ENCODE measurements at regions not wholly inside any gene's neighbourhood (a gene's known extent, or its start where the extent isn't known, plus 50 kb on each side); places are given as distances from the start of the nearest gene placed in this dataset.
"Not testable (repeated sequence)": the region's sequence is repeated elsewhere in the genome, so short reads cannot be mapped to it uniquely, and the experiment has no call there.

DNA sequence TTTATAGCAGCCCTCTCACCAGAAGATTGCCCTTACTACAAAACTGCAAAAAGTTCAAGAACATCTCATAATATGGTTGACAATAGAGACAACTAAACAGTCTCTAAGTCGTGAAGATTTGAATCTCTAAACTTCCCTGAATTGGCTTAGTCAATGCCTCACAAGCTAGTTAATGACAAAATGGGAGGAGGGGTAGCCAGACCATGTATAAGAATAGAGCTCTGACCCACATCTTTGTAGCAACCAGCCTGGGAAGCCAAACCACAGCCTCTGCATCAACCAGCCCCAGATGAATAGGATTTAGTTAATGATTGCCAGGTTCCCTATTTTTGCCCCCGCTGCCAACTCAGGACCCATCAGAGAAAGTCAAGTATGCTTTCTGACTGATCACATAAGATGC, 1265.9 kb upstream of the PCDH10 start:
- DNase-seq: not testable (repeated sequence)

DNA sequence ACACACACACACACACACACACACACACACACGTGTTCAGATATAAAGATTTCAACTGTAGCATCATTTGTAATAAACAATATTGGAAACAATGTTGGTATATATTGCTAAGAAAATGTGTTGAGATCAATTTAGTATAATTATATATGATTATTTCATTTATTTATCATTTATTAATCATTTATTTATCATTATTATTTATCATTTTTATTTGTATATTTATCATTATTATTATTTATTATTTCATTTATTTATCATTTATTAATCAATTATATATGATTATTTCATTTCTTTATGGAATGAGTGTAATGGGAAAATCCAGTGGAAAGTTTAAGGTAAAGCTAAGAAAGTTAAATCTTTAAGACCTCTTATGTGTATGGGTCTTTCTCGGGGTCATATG, 1223.4 kb upstream of the PCDH10 start:
- DNase-seq: not testable (repeated sequence)

DNA sequence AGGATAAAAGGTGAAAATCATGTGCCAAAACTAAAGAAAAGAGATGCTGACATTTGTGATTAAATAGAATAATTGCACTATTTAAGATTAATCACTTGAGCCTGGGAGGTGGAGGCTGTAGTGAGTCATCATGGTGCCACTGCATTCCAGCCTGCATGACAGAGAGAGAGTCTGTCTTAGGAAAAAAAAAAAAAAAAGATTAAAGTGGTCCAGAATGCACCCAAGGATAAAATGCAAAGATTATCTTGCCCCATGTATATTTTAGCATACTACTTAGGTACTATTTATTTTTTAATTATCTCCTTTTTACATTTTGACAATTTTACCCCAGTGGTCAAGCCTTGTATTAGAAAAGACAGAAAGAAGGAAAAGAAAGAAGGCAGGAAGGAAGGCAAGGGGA, 1181.4 kb upstream of the PCDH10 start:
- DNase-seq: not testable (repeated sequence)

DNA sequence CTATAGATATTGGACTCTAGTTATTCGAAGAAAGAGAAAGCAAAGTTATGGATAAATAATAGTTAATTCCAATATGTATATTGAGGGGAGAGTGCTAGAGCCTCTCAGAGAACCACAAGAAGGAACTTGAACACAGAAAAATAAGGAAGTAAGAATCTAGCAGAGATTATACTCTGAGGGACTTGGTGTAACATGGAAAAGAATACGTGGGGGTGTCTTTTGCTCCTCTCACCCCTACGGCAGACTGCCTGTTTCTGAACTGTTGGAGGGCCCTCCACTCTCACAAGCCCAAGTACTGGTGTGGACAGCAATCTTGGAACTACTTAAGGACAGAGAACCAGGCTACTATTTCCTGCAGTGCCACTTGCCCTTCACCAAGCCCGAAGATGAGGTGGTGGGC, 1174.4 kb upstream of the PCDH10 start:
- no peak for DNase-seq

DNA sequence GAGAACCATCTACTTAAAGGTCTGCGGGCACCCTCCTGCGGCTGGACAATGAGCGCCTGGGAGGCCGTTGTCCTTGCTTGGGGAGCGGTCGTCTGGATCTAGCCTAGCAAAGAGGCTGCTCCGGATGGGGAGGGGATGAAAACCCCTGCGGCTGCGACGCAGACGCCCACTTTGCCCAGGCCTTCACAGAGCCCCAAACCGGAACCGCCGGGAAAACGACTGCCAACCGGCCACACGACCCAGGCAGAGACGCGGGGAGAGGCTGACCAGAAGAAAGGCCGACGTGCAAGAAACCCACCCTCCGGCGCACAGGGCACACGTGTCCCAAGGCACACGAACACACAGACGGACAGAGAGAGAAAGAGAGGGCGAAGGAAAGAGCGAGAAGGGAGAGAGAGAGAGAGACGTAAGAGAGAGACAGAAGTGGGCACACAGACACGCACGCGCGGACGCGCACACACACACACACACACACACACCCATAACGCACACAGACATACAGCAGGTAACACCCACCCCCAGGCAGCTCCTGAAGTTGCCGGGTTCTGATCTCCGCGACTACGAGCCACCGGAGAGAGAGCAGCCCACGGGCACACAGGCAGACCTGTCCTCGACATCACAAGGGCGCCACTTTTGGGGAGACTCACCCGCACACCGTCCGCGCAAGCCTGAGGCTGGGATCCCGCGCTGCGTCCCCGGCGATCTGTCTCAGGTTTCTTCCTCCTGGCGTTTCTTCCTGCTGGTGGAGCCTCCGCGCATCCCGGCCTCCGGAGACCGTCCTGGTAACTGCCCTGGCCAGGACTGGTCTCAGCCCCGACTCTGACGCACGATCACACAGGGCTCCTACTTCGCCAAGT, 1173.6 kb upstream of the PCDH10 start:
- not testable (repeated sequence) for DNase-seq

- not testable (repeated sequence) for DNase-seq
Measured at GRCh38 chr4:131976133-131977002, 1172.7 kb upstream of the PCDH10 start.

GRCh38 chr4:131978120-131978519, 1171.0 kb upstream of the PCDH10 start:
- DNase-seq: no peak

GRCh38 chr4:131989576-131989975, 1159.5 kb upstream of the PCDH10 start:
- DNase-seq: no peak

- no peak for DNase-seq
Measured at GRCh38 chr4:132001542-132001941, 1147.6 kb upstream of the PCDH10 start.

- DNase-seq: no peak
Measured at GRCh38 chr4:132003593-132003992, 1145.5 kb upstream of the PCDH10 start.

DNA sequence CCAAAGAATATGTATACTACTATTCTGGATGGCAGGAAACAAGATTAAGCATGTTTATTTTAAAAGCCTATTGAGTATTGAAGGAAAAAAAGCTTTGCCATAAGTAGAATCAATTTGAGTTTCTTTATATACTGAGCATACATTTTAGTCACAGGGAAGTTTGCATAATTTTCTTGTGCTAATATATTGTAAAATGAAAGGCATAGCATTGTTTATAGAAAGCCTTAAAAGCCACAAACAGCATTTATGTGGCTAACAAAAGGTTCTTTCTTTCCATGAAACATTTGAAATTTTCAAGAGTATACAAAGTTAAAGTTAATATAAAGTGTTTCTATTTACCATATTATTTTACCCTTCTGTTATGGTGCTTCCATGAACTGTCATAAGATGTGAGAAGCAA, 1133.8 kb upstream of the PCDH10 start:
- DNase-seq: no peak

- no peak for DNase-seq
Measured at GRCh38 chr4:132016703-132017350, 1132.3 kb upstream of the PCDH10 start.

DNA sequence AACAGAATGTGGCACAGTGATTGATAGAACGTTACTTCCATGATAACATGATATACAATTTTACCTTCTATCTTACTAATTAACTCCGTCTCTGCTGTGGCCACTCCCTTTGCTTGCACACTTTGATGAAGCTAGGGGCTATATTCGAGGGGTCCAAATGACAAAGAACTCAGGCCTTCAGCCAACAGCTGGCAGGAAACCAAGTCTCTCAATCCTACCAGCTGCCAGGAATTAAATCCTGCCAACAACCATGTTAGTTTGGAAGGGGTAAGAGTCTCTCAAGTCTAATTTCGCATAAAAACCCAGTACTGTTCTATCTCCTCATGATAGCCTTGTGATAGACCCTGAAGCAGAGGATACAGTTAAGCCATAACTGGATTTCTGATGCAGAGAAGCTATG, 1122.9 kb upstream of the PCDH10 start:
- DNase-seq: no peak

DNA sequence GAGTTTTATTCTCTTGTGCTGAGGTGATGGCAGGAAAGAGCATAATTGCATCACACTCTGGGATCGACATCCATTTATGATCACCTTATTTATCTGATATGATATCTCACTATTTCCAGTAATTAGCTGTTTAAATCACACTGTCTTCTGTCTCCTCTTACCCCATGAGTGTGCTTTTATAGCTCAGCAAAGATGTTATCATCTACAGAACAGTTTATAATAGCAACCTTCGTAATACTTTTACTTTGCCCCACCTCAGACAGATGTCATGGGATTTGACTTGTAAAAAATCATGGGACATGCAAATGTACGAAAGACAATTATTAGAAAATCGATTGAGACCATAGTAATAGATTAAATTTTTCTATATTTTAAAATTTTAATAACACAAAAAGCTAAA, 1122.3 kb upstream of the PCDH10 start:
- DNase-seq: no peak

- DNase-seq: no peak
Measured at GRCh38 chr4:132056496-132056895, 1092.6 kb upstream of the PCDH10 start.

GRCh38 chr4:132059227-132059626, 1089.9 kb upstream of the PCDH10 start:
- no peak for DNase-seq

GRCh38 chr4:132062611-132063239, 1086.4 kb upstream of the PCDH10 start:
- DNase-seq: no peak

DNA sequence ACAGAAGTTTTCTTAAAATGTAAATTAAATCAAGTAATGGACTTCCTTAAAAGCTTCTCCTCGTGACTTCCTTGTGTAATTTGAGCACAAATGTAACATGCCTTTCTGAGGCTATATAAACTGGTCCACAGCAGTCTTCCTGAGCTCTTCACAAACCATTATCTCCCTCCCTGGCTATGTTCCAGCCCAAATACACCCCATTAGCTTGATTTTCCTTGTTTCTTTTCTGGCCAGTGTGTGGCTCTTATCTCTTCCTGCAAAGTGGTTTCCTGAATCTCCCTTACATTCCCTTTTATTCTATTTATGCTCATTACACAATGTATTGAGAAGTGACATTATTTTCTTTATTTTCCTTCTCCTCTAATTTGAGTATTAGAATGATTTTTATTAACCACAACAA, 1085.3 kb upstream of the PCDH10 start:
- no peak for DNase-seq

- DNase-seq: no peak
Measured at GRCh38 chr4:132065940-132066495, 1083.1 kb upstream of the PCDH10 start.

DNA sequence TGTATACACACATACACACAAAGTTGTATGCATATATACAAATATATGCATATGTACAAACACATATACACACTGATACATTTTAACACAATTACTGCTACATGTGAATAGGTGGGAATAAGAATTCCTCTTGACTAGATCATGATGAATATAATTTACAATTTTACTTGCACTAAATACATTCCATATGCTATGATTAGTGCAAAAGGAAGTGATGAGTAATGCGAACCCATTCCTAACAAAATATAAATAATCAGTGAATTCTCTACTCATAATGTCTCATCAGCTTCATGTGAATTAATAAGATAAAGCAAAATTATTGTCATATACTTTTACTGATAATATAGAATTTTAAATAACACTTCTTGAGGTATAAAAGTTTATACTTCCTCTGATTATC, 1077.3 kb upstream of the PCDH10 start:
- no peak for DNase-seq

DNA sequence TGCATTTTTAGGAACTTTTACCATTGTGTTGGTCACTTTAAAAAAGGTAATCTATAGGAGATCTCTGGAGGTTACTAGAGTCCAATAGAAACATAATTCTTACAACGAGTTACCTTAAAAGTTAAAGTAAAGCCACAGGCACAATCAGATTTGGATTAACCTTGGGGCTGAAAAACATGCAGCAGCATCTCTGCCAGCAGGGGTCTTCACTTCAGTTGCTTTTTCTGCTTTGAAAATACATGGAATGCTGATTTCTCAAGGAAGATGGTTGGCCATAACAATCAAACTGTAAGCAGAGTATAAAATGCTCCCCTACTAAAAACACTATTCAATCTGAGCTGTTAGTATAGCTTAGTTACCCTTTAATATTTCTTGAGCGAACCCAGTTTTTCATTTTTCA, 1072.3 kb upstream of the PCDH10 start:
- DNase-seq: no peak

- DNase-seq: no peak
Measured at GRCh38 chr4:132085105-132085504, 1064.0 kb upstream of the PCDH10 start.

DNA sequence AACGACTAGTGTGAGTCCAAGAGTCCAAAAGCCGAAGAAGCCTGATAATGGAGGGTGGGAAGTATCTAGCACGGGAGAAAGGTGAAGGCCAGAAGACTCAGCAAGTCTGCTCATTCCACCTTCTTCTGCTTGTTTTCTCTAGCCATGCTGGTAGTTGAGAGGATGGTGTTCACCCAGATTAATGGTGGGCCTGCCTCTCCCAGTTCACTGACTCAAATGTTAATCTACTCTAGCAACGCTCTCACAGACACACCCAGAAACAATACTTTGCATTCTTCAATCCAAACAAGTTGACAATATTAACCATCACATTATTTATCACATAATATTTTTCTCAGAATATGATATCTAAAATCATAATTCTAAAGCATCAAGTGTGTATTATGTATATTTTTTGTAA, 1055.1 kb upstream of the PCDH10 start:
- DNase-seq: no peak
